ENCODE measurements at regions not wholly inside any gene's neighbourhood (a gene's known extent, or its start where the extent isn't known, plus 50 kb on each side); places are given as distances from the start of the nearest gene placed in this dataset.

- TF ChIP-seq CTCF (IDR thresholded peaks at IDR 0.05; ENCODE audit: extremely low read depth, insufficient read depth, missing control alignments) = no peak
- no peak for DNase-seq (ENCODE audit: low spot score)
Measured at GRCh38 chr14:83870546-83871270, 1659.2 kb upstream of the FLRT2 start.

GRCh38 chr14:83873669-83874068 is 1656.3 kb upstream of the FLRT2 start:
- no peak for DNase-seq (ENCODE audit: low spot score)
- in situ Hi-C loops (cut with MboI; ENCODE audit: low pct_unique_long_range_greater_than_20kb, low sequenced_read_pairs, unreplicated experiment) = no loop called here
- TF ChIP-seq CTCF (IDR thresholded peaks at IDR 0.05; ENCODE audit: extremely low read depth, insufficient read depth, missing control alignments) = no peak

More at GRCh38 chr14:83870546-83871270, 1659.2 kb upstream of the FLRT2 start:
- in situ Hi-C loops (cut with MboI; ENCODE audit: low pct_unique_long_range_greater_than_20kb, low sequenced_read_pairs, unreplicated experiment) = no loop called here

- no peak for TF ChIP-seq CTCF (IDR thresholded peaks at IDR 0.05; ENCODE audit: extremely low read depth, insufficient read depth, missing control alignments)
- in situ Hi-C loops (cut with MboI; ENCODE audit: low pct_unique_long_range_greater_than_20kb, low sequenced_read_pairs, unreplicated experiment) = no loop called here
- DNase-seq (ENCODE audit: low spot score) = no peak
Measured at GRCh38 chr14:83874662-83875061, 1655.3 kb upstream of the FLRT2 start.

GRCh38 chr14:83883732-83884131 is 1646.2 kb upstream of the FLRT2 start:
- no peak for DNase-seq (ENCODE audit: low spot score)
- in situ Hi-C loops (cut with MboI; ENCODE audit: low pct_unique_long_range_greater_than_20kb, low sequenced_read_pairs, unreplicated experiment) = no loop called here
- TF ChIP-seq CTCF (IDR thresholded peaks at IDR 0.05; ENCODE audit: extremely low read depth, insufficient read depth, missing control alignments) = no peak

- in situ Hi-C loops (cut with MboI; ENCODE audit: low pct_unique_long_range_greater_than_20kb, low sequenced_read_pairs, unreplicated experiment) = no loop called here
- no peak for DNase-seq (ENCODE audit: low spot score)
- no peak for TF ChIP-seq CTCF (IDR thresholded peaks at IDR 0.05; ENCODE audit: extremely low read depth, insufficient read depth, missing control alignments)
Measured at GRCh38 chr14:83885837-83886293, 1644.1 kb upstream of the FLRT2 start.

GRCh38 chr14:83887866-83888265 is 1642.1 kb upstream of the FLRT2 start:
- in situ Hi-C loops (cut with MboI; ENCODE audit: low pct_unique_long_range_greater_than_20kb, low sequenced_read_pairs, unreplicated experiment) = no loop called here
- no peak for DNase-seq (ENCODE audit: low spot score)
- no peak for TF ChIP-seq CTCF (IDR thresholded peaks at IDR 0.05; ENCODE audit: extremely low read depth, insufficient read depth, missing control alignments)
